ENCODE measurements at regions not wholly inside any gene's neighbourhood (a gene's known extent, or its start where the extent isn't known, plus 50 kb on each side); places are given as distances from the start of the nearest gene placed in this dataset.

GRCh38 chr13:107574517-107575210 is 640.7 kb downstream of the LIG4 start:
- Histone ChIP-seq H3K4me3 (no peak overlapping the region), H4K20me1 (ENCODE audit: insufficient read depth, poor library complexity, severe bottlenecking) (no peaks in the 10 kb centered on the region), H3K27me3 (no peaks in the 10 kb centered on the region), H2AFZ (no peak overlapping the region), H3K9me3 (ENCODE audit: low read depth) (no peaks in the 10 kb centered on the region), H3K79me2 (no peaks in the 10 kb centered on the region), H3K4me2 (no peak overlapping the region), H3K27ac (no peak overlapping the region), H3K9me2 (replicated peaks; ENCODE audit: insufficient read depth) (no peaks in the 10 kb centered on the region), H3K4me1 (ENCODE audit: insufficient read depth) (no peaks in the 10 kb centered on the region), H3K36me3 (replicated peaks; ENCODE audit: insufficient read depth, low read depth) (no peaks in the 10 kb centered on the region)
- WGBS (ENCODE audit: low lambda C conversion rate, missing lambda C conversion rate), result 70% methylated on average over 6 of the region's 6 CpGs
- no peak for TF ChIP-seq EZH2 (IDR thresholded peaks at IDR 0.05; ENCODE audit: borderline replicate concordance)
- TF ChIP-seq, protein P1, sequence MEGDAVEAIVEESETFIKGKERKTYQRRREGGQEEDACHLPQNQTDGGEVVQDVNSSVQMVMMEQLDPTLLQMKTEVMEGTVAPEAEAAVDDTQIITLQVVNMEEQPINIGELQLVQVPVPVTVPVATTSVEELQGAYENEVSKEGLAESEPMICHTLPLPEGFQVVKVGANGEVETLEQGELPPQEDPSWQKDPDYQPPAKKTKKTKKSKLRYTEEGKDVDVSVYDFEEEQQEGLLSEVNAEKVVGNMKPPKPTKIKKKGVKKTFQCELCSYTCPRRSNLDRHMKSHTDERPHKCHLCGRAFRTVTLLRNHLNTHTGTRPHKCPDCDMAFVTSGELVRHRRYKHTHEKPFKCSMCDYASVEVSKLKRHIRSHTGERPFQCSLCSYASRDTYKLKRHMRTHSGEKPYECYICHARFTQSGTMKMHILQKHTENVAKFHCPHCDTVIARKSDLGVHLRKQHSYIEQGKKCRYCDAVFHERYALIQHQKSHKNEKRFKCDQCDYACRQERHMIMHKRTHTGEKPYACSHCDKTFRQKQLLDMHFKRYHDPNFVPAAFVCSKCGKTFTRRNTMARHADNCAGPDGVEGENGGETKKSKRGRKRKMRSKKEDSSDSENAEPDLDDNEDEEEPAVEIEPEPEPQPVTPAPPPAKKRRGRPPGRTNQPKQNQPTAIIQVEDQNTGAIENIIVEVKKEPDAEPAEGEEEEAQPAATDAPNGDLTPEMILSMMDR (IDR thresholded peaks at IDR 0.05; ENCODE audit: poor library complexity), result no peak
- no peak for TF ChIP-seq EZH2phosphoT487 (IDR thresholded peaks at IDR 0.05; ENCODE audit: low read depth, severe bottlenecking, unreplicated experiment)
- no peak for DNase-seq (ENCODE audit: low spot score)

GRCh38 chr13:107573184-107573583 is 642.2 kb downstream of the LIG4 start:
- Histone ChIP-seq H3K27me3 (no peaks in the 10 kb centered on the region), H3K4me2 (no peak overlapping the region), H3K9me3 (ENCODE audit: low read depth) (no peaks in the 10 kb centered on the region), H3K4me1 (ENCODE audit: insufficient read depth) (no peaks in the 10 kb centered on the region), H4K20me1 (ENCODE audit: insufficient read depth, poor library complexity, severe bottlenecking) (no peaks in the 10 kb centered on the region), H3K79me2 (no peaks in the 10 kb centered on the region), H2AFZ (no peak overlapping the region), H3K9me2 (replicated peaks; ENCODE audit: insufficient read depth) (no peaks in the 10 kb centered on the region), H3K36me3 (replicated peaks; ENCODE audit: insufficient read depth, low read depth) (no peaks in the 10 kb centered on the region), H3K27ac (no peak overlapping the region), H3K4me3 (no peak overlapping the region)
- DNase-seq (ENCODE audit: low spot score), result no peak
- TF ChIP-seq EZH2 (IDR thresholded peaks at IDR 0.05; ENCODE audit: borderline replicate concordance) (no peak), EZH2phosphoT487 (IDR thresholded peaks at IDR 0.05; ENCODE audit: low read depth, severe bottlenecking, unreplicated experiment) (no peak)
- TF ChIP-seq, protein P1 (IDR thresholded peaks at IDR 0.05; ENCODE audit: poor library complexity), result no peak
- WGBS (ENCODE audit: low lambda C conversion rate, missing lambda C conversion rate), result 78% methylated on average over 1 of the region's 1 CpG

DNA sequence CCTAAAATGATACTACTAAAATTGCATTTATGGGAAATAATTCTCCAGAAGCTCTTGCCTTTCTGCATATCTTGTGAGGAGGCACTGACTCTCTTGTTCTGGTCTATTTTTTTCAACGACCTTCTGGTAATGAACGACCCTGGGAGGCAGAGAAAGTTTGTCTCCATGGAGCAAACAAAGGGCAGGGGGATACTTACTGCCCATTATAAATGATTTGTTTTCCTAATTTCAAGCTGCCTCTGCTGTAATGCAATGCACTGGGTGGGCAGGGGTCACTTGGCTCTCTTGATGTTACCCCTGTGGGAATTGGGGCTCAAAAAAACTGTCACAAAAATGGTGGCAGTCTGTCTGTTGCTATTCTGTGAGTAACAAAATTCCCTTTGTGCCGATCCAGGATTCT is 643.2 kb downstream of the LIG4 start:
- Histone ChIP-seq H2AFZ (no peak overlapping the region), H3K36me3 (replicated peaks; ENCODE audit: insufficient read depth, low read depth) (no peaks in the 10 kb centered on the region), H3K79me2 (no peaks in the 10 kb centered on the region), H3K27me3 (no peaks in the 10 kb centered on the region), H3K9me2 (replicated peaks; ENCODE audit: insufficient read depth) (no peaks in the 10 kb centered on the region), H3K4me1 (ENCODE audit: insufficient read depth) (no peaks in the 10 kb centered on the region), H3K9me3 (ENCODE audit: low read depth) (no peaks in the 10 kb centered on the region), H3K27ac (no peak overlapping the region), H4K20me1 (ENCODE audit: insufficient read depth, poor library complexity, severe bottlenecking) (no peaks in the 10 kb centered on the region), H3K4me2 (no peak overlapping the region), H3K4me3 (no peak overlapping the region)
- DNase-seq (ENCODE audit: low spot score), result no peak
- 82% methylated on average over 3 of the region's 3 CpGs for WGBS (ENCODE audit: low lambda C conversion rate, missing lambda C conversion rate)
- TF ChIP-seq, protein P1 (IDR thresholded peaks at IDR 0.05; ENCODE audit: poor library complexity), result no peak
- TF ChIP-seq EZH2 (IDR thresholded peaks at IDR 0.05; ENCODE audit: borderline replicate concordance) (no peak), EZH2phosphoT487 (IDR thresholded peaks at IDR 0.05; ENCODE audit: low read depth, severe bottlenecking, unreplicated experiment) (no peak)

All from hepatocyte (in vitro differentiated cells).